HG03342 (cell line): ENCODE measurements at regions not wholly inside any gene's neighbourhood (a gene's known extent, or its start where the extent isn't known, plus 50 kb on each side); places are given as distances from the start of the nearest gene placed in this dataset.

Experiments used
- ATAC-seq: cut with Tn5 transposase; IDR thresholded peaks from one replicate; pipeline ENCODE4 v1.9.1; 2021; ENCODE audit warnings: mild to moderate bottlenecking, moderate library complexity; ENCODE audit not compliant: unreplicated experiment

DNA sequence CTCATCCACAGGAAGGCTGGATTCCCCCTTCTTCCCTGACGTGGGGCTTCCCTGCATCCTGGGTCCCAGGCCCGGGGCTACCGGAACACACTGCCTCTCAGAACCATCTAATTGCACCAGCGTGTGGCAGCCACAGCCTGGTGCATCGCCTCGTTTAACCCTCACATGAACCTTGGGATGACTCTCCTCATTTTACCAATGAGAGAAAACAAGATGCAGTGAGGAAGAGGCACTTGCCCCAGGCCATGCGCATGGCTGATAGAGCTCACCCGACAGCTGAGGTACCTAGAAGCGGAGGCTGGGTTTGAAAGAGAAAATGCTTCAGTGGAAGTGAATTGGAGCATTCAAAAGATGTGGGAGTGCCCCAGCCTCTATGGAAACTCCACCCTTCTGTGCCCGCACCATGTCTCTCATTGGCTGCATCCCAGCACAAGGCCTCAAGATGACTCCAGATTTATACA, 162.3 kb downstream of the KATNIP start:
- no peak for ATAC-seq

DNA sequence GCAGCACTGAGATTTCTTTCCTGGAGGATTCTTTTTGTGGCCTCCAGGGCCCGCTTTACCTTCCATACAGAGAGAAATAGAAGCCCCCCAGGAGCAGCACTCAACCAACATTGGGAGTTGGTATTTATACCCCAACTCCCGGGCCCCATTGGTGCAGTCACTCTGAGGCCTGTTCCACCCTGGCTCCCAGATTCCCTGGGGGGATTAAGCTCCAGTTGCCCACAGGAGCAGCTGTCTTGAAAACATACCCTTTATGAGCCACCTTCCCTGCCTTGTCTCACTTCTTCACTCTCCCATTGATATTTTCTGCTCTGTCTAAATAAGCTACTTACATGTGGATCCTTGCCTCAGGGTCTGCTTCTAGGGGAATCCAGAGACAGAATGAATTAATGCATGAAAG, 167.8 kb downstream of the KATNIP start:
- ATAC-seq = no peak

DNA sequence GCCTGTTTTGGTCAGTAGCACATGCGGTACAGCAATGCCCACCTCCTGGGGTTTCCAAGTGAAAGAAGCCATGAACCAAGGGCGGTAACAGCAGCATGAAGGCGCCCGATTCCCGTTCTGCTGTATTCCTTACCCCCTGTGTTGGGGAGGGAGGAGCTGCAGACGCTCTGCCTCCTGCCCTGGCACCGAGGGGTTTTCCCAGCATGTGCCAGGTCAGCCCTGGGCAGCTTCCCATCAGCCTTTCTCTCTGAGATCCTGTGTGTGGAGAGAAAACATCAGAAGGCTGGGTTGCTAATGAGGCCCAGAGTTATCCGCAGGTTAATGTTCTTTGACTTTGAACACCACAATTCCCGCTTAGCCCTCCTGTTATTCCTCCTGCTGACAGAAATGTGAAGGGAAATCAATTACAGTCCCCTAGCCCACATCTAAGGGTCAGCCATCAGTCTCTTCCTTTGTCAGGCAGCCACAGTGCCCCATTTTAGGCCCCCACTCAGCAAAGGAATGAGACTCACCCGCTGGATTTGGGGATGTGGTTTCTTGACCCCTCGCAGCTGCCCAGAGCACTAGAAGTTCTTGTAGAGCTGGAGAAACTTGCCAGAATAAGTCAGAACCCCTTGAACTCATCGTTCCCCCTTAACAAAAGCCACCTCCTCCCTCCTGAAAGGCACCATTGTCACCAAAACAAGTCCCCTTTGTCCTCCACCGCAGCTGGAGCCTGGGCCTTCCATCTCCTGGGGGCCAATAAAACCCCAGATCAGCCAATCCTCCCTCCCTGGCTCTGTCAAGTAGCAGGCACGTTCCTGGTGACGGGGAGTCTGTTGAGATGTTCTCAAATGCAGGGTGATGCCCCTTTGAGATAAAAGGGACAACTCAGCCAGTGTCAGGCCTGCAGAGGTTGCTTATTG, 168.5 kb downstream of the KATNIP start:
- no peak for ATAC-seq

DNA sequence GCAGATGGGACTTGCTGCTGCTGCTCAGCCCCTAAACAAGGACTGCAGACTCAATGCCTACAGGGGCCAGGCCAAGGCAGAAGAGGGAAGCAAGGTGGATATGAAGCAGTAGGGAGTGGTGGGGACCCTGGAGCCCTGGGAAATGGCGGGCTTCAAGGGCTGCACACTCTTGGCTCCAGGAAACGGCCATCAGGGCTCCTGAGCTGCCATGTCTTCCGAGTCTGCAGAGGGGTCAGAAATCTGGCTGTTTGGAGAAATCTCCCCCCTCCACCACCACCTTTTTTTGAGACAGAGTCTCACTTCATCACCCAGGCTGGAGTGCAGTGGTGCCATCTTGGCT, 169.1 kb downstream of the KATNIP start:
- no peak for ATAC-seq

DNA sequence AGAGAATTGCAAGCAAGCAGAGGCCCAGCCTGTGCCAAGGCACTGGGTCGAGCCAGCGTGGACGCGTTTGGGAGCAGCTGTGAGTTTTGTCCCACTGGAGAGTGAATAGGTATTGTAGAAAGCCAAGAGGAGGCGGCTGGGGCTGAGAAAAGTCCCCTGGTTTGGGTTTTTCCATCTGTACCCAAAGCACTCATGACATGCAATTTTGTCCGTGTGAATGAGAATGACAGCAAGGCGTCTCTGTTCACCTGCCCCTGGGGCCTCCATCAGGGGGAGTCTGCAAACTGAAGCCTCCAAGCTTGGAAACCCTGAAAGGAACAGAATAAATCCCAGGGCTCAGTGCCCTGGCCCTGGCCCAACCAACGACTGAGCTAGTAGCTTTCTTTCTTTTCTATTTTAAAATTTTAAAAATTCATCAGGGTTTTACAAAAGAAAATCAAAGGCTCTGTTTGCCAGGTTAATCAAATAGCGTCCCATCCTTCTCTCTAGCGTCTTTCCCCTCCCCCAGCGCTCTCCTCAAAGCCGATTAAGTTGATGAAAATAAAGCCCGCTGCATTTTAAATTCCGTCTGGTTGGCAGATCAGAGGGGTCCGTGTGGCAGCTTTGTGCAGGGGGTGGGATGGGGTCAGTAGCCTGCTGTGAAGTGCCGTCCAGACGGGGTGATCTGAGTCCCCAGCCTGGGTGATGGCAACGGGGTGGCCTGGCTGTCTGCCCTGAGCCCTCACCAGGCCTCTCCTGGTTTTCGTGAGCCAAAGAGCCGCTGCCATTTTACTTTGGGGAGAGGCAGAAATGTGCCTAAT, 171.0 kb downstream of the KATNIP start:
- ATAC-seq = no peak

DNA sequence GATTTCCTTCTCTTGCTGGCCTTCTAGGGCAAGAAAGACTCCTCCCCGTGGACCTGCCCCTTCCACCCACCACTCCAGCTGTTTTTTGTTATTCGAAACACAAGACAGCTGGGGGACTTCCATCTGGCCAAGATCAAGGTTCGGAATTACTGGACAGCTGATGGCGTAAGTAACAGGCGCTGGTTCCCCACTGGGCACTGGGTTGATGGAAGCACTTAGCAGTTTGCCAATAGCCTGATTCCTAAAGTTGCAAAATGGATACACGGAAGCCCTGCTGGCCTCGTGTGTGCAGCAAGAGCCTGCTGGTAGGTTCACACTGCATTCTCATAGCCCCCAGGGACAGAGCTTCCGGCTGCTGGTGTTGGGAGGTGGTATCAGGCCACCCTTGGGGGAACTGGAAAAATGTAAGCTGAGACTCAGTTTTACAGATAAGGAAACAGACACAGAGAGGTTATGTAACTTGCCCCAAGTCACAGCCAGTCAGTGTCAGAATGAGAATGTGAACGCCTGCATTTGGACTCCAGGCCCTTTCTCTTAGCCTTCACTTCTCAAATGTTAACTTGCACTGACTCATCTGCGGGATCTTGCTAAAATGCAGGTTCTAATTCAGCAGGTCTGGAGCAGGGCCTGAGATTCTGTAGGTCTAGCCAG, 171.7 kb downstream of the KATNIP start:
- no peak for ATAC-seq

DNA sequence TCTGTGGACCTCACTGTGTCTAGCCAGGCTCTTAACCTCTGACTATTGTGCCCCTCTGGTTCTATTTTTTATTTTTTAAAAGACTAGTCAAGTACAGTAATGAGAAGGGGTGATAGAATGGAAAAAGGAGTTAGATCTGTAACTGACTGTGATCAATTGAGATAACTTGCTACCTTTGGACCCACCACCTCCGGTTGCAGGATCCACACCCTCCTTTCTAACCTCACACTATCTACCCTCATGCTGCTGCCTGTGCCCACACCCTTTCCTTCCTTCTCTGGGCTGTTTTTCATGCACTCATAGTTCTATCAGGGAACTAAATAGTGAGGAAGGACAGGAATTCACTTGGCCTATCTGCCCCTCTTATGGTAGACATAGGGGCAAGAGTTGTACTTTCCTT, 172.3 kb downstream of the KATNIP start:
- no peak for ATAC-seq

DNA sequence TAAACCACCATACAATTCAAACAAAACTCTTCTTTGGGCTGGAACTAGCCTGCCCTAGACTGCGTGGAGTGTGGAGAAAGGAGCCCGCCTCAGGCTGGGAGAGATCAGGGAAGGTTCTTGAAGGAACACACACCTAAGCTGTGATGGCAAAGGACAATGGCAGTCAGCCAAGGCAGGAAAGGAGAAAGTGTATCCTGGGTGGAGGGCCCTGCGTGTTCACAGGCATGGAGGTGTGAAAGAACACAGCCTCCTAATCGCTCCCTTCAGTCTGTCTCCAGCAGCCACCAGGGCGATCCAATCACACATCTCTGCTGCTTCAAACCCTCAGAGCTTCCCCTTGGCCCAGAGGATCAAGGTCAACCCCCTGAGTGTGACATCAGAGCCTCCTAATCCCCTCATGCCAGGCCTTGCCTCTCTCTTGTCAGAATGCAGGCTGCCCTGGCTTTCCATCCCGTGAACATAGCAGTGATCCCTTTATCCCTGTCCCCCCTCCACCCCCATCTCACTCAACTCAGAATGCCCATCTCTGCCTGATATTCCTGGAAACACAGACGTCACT, 173.0 kb downstream of the KATNIP start:
- no peak for ATAC-seq

DNA sequence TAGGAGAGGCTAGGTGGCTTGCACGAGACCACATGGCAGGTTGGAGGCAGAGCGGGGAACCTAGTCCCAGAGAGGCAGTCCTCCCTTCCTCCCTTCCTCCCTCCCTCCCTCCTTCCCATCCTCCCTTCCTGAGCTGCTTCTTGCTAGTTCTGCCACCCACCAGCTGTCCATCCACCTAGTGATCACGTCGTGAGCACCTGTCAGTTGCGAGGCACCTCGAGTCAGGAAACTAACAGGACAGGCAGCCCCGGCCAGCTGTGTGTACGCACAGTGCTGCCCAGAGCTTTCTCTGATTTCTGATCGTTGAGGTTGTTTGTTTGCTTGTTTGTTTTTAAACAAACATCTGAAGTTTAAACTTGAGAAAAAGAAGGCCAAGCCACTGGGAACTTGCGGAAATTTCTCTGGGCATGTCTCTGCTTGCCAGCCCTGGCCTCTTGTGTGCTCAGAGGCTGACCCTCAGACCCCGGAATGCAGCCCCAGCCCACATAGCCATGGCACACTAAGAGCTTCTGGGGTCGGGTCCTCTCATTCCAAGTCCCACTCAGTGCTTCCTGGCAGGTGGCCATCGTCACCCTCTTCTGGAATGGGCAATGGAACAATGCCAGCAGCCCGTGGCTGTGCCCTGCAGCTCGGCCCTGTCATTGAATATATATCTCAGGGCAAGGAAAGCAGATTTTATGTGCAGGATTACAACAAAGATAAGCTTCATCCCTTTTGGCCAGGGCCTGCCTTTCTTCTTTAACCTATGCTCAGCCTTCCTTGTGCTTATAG, 174.0 kb downstream of the KATNIP start:
- ATAC-seq = no peak

DNA sequence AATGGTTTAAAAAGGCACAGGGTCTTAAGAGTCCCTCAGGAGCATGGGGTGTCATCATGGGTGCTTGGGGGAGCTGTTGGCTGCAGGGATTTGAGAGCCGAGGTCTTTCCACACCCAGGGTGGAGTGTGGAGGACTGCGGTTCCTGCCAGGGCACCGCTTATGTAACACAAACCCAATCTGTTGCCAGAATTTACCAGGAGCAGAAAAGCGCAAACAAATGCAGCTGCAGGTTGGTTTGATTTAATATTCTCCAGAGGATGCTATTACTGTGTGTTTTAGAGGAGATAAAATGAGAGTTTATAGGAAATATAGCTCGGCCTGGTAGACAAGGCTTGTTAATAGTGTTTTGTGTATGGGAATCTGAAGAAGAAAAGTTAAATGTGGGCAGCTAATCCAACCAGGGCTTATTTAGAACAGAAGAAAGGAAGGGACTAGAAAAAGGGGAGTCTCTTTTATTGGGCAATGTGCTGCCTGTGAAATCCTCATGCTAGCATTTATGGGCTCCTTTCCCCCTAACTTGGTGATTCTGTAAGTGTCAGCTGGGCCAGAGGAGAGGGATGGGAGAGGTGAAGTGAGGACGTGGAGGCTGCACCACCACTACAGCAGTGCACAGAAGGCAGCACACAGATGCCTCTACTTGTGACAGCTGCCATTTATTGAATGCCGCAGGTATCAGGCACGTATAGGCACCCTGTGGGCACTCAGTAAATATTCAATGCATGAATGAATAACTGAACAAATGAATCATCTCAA, 174.7 kb downstream of the KATNIP start:
- no peak for ATAC-seq

DNA sequence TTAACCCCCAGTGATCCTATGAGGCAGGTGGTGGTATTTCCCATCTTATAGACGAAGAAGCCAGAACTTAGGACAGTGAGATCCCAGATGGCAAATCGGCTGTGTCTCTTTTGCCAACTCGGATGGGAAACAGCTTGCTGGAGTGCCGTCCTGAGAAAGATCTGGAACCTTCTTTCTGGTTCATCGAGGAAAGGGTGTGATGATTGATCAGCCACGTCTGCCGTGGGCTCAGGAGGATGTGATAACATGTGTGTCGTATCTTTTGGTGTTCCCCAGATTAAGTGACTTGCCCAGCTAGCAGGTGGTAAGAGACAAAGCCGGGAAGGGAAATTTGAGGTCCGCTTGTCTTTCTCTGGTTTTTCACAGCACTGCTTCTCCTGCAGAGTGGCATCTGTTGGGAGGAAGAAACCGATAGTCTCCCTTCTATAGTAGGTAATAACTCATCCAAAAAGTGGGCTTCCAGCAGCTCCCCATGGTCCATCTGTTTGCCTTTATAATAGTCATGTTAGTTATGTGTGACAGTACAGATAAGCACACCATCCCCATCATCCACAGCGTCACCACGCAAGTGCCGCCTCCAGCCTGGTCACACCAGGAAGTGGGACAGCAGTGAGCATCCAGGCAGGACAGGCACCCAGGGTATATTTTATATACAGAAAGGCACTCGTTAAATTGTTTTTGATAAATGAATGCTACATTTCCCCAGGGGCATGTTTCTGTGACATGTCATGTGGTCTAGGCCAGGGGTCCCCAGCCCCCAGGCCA, 175.5 kb downstream of the KATNIP start:
- no peak for ATAC-seq

DNA sequence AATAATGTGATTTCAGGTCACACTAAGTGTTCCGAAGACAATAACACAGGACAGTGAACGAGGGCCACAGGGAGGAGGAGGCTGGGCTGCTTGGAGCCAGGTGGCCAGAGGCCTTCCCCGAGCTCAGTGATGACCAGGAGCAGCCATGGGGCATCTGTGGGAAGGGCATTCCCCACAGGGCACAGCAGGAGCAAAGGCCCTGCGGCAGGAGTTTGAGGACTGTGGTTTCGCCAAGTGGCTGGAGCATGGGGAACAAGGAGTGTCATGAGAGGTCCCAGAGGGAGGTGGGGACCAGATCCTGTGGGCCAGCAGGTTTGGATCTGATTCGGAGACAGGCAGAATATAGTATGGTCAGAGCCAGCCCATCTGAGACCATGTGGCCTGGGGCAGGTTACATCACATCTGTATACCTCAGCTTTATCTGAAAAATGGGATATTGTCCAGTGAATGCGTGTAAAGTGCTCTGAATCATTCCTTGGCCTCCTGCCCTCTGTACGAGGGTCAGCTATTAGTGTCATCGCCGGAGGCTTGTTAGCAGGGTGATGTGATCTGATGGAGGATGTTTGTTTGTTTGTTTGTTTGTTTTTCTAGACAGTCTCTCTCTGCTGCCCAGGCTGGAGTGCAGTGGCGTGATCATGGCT, 176.8 kb downstream of the KATNIP start:
- no peak for ATAC-seq

DNA sequence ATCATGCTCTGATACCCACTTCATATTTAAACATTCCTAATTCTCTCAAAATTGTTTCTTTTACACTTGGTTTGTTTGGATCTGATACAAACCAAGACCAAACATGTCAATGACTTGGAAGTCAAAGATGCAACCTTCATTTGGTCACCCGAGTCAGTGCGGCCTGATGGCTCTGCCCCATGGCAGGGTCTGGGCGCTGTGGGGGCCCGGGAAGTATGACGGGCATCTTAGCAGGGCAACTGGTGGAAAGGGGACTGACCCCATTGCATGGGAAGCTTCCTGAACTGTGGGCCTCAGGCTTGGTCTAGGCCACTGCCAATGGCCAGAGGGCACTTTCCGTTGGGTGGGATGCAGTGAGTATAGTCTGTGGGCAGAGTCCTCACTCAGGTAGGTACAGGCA, 178.0 kb downstream of the KATNIP start:
- no peak for ATAC-seq

DNA sequence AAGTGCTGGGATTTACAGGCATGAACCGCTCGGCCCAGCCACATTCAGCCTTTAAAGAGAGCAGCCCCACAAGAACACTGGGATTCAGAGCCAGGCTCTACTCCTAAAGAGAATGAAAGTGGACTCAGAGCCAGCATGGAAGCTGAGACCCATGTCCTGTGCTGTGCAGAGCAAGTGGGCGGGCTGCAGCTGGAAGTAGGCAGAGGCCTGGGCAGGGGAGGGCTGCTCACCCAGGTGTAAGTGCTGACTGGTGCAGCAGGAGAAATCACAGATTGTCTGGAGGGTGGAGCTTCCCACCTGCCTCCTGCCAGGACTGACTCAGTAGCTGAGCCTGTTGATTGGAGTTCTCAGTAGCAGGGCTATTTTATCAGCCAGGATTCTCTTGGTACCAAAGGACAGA, 178.7 kb downstream of the KATNIP start:
- no peak for ATAC-seq

DNA sequence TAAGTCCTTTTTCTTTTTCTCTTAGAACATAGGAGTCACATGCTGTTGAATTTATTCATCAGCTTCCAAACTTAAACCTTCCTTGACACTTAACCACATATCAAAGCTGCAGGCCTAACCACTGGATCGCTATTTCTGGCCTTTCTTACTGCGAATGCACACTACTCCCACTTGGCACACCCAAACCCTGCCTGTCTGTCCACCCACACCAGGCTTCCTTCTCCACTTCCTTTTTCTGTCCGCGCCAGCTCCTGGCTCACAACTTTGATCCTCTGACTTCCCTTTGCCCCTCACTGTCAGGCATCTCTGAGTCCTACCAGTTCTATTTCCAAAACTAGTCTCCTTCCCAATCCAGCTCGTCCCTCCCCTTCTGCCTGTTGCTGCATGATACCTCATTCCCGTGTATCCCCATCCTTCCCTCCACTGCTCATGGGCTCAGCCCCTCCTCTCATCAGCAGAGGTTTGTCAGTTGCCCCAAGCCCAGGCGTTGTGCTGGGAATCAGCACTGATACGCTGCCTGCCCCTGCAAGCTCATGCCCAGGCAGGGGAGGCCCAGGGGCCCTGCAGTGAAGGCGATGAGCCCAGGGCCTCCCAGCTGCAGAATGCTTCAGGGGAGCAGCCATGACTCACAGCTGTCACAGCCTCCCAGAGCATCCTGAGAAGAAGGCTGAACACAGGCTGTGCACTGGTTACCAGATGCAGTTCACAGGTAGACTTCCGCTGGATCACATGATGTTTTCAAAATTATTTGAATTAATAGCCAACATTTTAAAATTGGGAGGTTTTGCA, 179.8 kb downstream of the KATNIP start:
- no peak for ATAC-seq

DNA sequence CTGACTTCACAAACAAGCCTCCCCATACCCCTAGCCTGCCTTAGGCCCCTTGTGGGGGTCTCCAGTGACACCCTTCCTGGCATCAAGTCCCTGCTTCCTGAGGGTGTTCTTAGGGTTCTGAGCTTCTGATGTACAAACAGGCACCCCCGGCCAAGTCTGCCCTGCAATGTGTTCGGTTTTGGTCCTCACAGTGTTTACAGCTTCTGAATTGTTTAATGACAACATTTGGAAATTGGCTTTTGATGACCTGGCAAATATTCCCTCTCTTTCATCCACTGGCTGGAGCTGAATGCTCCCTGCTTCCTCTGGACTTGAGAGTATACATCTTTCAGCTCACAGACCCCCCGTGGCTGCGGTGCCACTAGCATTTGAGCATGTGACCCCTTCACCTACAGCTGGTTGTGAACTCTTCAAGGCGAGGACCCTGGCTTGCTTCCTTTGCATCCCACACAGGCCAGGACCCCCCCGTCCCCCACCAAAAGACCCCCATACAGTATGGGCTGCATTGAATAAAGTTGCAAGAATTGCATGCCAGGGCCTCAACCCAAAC, 180.8 kb downstream of the KATNIP start:
- ATAC-seq = no peak

DNA sequence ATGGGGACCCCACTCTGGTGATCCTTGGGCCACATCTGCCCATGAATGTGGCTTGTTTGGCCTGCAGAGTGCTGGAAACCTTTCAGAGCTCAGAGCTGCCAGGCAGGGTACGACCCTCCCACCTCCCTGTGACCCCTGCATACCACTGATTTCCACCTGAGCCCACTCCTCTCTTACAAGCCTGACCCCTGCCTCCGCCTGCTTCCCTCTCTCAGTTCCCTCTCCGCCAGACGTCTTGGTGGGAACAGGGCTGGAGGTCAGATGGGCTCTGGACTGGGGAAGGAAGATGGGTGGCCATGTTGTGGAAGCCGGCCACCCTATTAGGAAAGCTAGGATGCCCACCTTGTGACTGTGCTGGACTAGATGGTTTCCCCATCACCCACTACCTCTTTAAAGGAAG, 185.1 kb downstream of the KATNIP start:
- ATAC-seq = no peak

DNA sequence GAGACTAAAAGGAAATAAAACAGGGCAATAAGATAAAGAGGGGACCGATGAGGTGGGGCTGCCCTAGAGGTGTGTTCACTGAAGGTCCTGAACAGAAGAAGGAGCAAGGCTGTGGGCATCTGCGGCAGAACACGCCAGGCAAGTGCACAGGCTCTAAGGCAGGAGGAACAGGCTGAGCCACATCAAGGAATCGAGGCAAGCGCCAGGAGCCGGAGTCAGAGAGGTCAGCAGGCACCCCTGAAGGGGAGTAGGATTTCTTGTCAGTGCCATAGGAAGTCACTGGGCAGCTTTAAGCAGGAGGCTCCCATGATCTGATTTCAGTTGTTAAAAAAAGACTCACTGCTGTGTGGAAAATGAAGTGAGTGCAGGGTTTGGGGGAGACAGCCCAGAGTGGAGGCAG, 186.5 kb downstream of the KATNIP start:
- no peak for ATAC-seq
